H1 (cell line): ENCODE measurements at regions not wholly inside any gene's neighbourhood (a gene's known extent, or its start where the extent isn't known, plus 50 kb on each side); places are given as distances from the start of the nearest gene placed in this dataset.

ENCODE experiments used
- CTCF ChIA-PET: fragments of 300-600 bp; sonication (Branson Sonifier 250); formaldehyde crosslinking; loops from one replicate; lab custom pipeline; 2021; ENCODE audit not compliant: partially characterized antibody; lab: Charles Lee
- POLR2A ChIA-PET: fragments of 300-600 bp; sonication (Branson Sonifier 250); formaldehyde crosslinking; loops from one replicate; lab custom pipeline; 2021; ENCODE audit warnings: inconsistent platforms; ENCODE audit not compliant: partially characterized antibody; lab: Charles Lee
- DNase-seq, 2 experiments: peaks; one replicate each; pipeline versions ENCODE4 v3.0.0 to v3.0.0-alpha.2; 2010 to 2022; ENCODE audit warnings: low spot score in 2 of 2, low read depth in 1 of 2, mixed read lengths in 1 of 2
- FAIRE-seq: peaks from 2 replicates; lab custom pipeline; 2011; peaks lifted over from hg19 to GRCh38; lab: Jason Lieb, UNC
- H2AFZ ChIP-seq: 2 replicates; pipeline ENCODE4 v1.8.1; 2012; ENCODE audit warnings: low read length, inconsistent platforms
- H2AK5ac ChIP-seq: 2 replicates; pipeline ENCODE4 v1.6.1; 2013; ENCODE audit warnings: low read depth, low read length
- H2BK120ac ChIP-seq: replicated peaks from 2 replicates; pipeline ENCODE3; 2013; ENCODE audit warnings: low read depth, low read length, inconsistent platforms
- H2BK12ac ChIP-seq: 2 replicates; pipeline ENCODE4 v1.6.1; 2013; ENCODE audit warnings: low read depth, low read length
- H2BK15ac ChIP-seq: 2 replicates; pipeline ENCODE4 v1.6.1; 2013; ENCODE audit warnings: low read length
- H2BK20ac ChIP-seq: 2 replicates; pipeline ENCODE4 v1.6.1; 2013; ENCODE audit warnings: low read length
- H2BK5ac ChIP-seq: 2 replicates; pipeline ENCODE4 v1.6.1; 2013; ENCODE audit warnings: low read depth, low read length
- H3K14ac ChIP-seq: 2 replicates; pipeline ENCODE4 v1.6.1; 2013; ENCODE audit warnings: inconsistent platforms; ENCODE audit not compliant: insufficient read length
- H3K18ac ChIP-seq: 2 replicates; pipeline ENCODE4 v1.6.1; 2013; ENCODE audit warnings: low read length; ENCODE audit errors: extremely low read depth
- H3K23ac ChIP-seq: 2 replicates; pipeline ENCODE4 v1.6.1; 2013; ENCODE audit warnings: inconsistent platforms; ENCODE audit not compliant: insufficient read length
- H3K23me2 ChIP-seq: 2 replicates; pipeline ENCODE4 v1.6.1; 2013; ENCODE audit warnings: low read depth, low read length
- H3K27ac ChIP-seq: 2 replicates; pipeline ENCODE4 v1.6.1; 2011; ENCODE audit warnings: low read depth, low read length, inconsistent platforms
- H3K27me3 ChIP-seq, 4 experiments: replicated peaks in 1 of 4; 1 replicate in 1 of 4; 2 replicates in 3 of 4; pipeline versions ENCODE4 v1.6.1 to v1.8.1; 2011 to 2013; ENCODE audit warnings: low read length in 3 of 4, mild to moderate bottlenecking in 3 of 4, inconsistent platforms in 2 of 4, mixed read lengths in 2 of 4, moderate library complexity in 1 of 4; ENCODE audit not compliant: control insufficient read depth in 3 of 4, insufficient read depth in 3 of 4; ENCODE audit errors: extremely low read depth in 1 of 4
- H3K36me3 ChIP-seq, 4 experiments: 2 replicates each; pipeline versions ENCODE4 v1.6.1 to v1.8.1; 2011 to 2013; ENCODE audit warnings: mild to moderate bottlenecking in 4 of 4, low read length in 3 of 4, moderate library complexity in 2 of 4, control low read depth in 1 of 4, inconsistent platforms in 1 of 4; ENCODE audit not compliant: insufficient read depth in 4 of 4, control insufficient read depth in 2 of 4
- H3K4ac ChIP-seq: replicated peaks from 2 replicates; pipeline ENCODE3; 2013; ENCODE audit warnings: low read length, low read depth, mixed read lengths, inconsistent platforms; ENCODE audit not compliant: insufficient read length
- H3K4me1 ChIP-seq, 4 experiments: replicated peaks in 1 of 4; 1 replicate in 1 of 4; 2 replicates in 3 of 4; pipeline versions ENCODE4 v1.6.1 to v1.8.1; 2011 to 2013; ENCODE audit warnings: low read length in 3 of 4, inconsistent platforms in 2 of 4, mixed read lengths in 1 of 4; ENCODE audit not compliant: insufficient read depth in 4 of 4, control insufficient read depth in 3 of 4
- H3K4me2 ChIP-seq, 2 experiments: 2 replicates each; pipeline versions ENCODE4 v1.6.1 to v1.8.1; 2011 to 2013; ENCODE audit warnings: low read depth in 2 of 2, low read length in 2 of 2, control low read depth in 1 of 2, inconsistent platforms in 1 of 2, mild to moderate bottlenecking in 1 of 2; ENCODE audit not compliant: insufficient read depth in 1 of 2
- H3K4me3 ChIP-seq, 4 experiments: fragments of 200-600, 300-600 bp in 1 of 4; sonication (generic), shearing (Covaris generic), sonication (Bioruptor Twin) in 1 of 4; 2 replicates each; pipeline versions ENCODE4 v1.5.1 to v1.8.1; 2011 to 2016; ENCODE audit warnings: low read length in 4 of 4, low read depth in 3 of 4, control low read depth in 2 of 4, inconsistent platforms in 2 of 4, mild to moderate bottlenecking in 2 of 4, mixed read lengths in 1 of 4, moderate library complexity in 1 of 4; ENCODE audit not compliant: insufficient read depth in 2 of 4; ENCODE audit errors: extremely low read depth in 1 of 4
- H3K56ac ChIP-seq: replicated peaks from 2 replicates; pipeline ENCODE3; 2013; ENCODE audit warnings: low read depth, mild to moderate bottlenecking, mixed read lengths, low read length, inconsistent platforms; ENCODE audit not compliant: insufficient read length
- H3K79me1 ChIP-seq: 2 replicates; pipeline ENCODE4 v1.6.1; 2013; ENCODE audit warnings: low read depth, low read length, control low read depth
- H3K79me2 ChIP-seq, 2 experiments: 2 replicates each; pipeline versions ENCODE4 v1.6.1 to v1.8.1; 2012 to 2013; ENCODE audit warnings: low read length in 2 of 2, mild to moderate bottlenecking in 2 of 2, inconsistent platforms in 1 of 2; ENCODE audit not compliant: insufficient read depth in 2 of 2, control insufficient read depth in 1 of 2
- H3K9ac ChIP-seq, 4 experiments: replicated peaks in 1 of 4; 1 replicate in 1 of 4; 2 replicates in 3 of 4; pipeline versions ENCODE4 v1.6.1 to v1.8.1; 2011 to 2013; ENCODE audit warnings: low read depth in 3 of 4, low read length in 3 of 4, control low read depth in 2 of 4, mild to moderate bottlenecking in 2 of 4, moderate library complexity in 2 of 4, inconsistent platforms in 1 of 4; ENCODE audit errors: extremely low read depth in 1 of 4
- H3K9me3 ChIP-seq, 2 experiments: 2 replicates each; pipeline versions ENCODE4 v1.6.1 to v1.8.1; 2012 to 2013; ENCODE audit warnings: mild to moderate bottlenecking in 2 of 2, moderate library complexity in 2 of 2, control low read depth in 1 of 2, inconsistent platforms in 1 of 2, low read depth in 1 of 2, low read length in 1 of 2, mixed read lengths in 1 of 2; ENCODE audit not compliant: insufficient read depth in 2 of 2
- H4K20me1 ChIP-seq, 2 experiments: replicated peaks in 1 of 2; 2 replicates each; pipeline versions ENCODE3 to v1.8.1; 2011 to 2013; ENCODE audit warnings: inconsistent platforms in 2 of 2, low read length in 2 of 2, mild to moderate bottlenecking in 1 of 2; ENCODE audit not compliant: insufficient read depth in 2 of 2, control insufficient read depth in 1 of 2
- H4K5ac ChIP-seq: 2 replicates; pipeline ENCODE4 v1.6.1; 2013; ENCODE audit warnings: low read length, low read depth, mixed read lengths, inconsistent platforms; ENCODE audit not compliant: insufficient read length
- H4K8ac ChIP-seq: 2 replicates; pipeline ENCODE4 v1.8.0; 2013; ENCODE audit warnings: mild to moderate bottlenecking, moderate library complexity, low read length, inconsistent platforms; ENCODE audit not compliant: insufficient read depth; ENCODE audit errors: extremely low read depth
- H4K91ac ChIP-seq: replicated peaks from 2 replicates; pipeline ENCODE3; 2013; ENCODE audit warnings: low read length, mixed read lengths, inconsistent platforms; ENCODE audit not compliant: insufficient read length
- CEBPB ChIP-seq: IDR thresholded peaks from 2 replicates; pipeline ENCODE4 v1.6.1; 2012; ENCODE audit warnings: low read depth, low read length
- JUND ChIP-seq: IDR thresholded peaks from 2 replicates; pipeline ENCODE4 v1.6.1; 2011; ENCODE audit warnings: mild to moderate bottlenecking, improper control_type of control experiment, low read length
- KDM1A ChIP-seq: fragments of 200-600, 300-600 bp; sonication (generic); IDR thresholded peaks from 2 replicates; pipeline ENCODE4 v1.7.1; 2016; ENCODE audit warnings: mild to moderate bottlenecking, low read length, borderline replicate concordance
- KDM4A ChIP-seq: IDR thresholded peaks from one replicate; pipeline ENCODE4 v1.7.1; 2012; ENCODE audit warnings: low read depth, mild to moderate bottlenecking, moderate library complexity, low read length, inconsistent platforms; ENCODE audit not compliant: severe bottlenecking
- KDM5A ChIP-seq: fragments of 200-600 bp; IDR thresholded peaks from 2 replicates; pipeline ENCODE4 v1.7.1; 2012; ENCODE audit warnings: mild to moderate bottlenecking, low read length, inconsistent platforms, mixed read lengths
- NANOG ChIP-seq: IDR thresholded peaks from 2 replicates; pipeline ENCODE4 v1.6.1; 2011; ENCODE audit warnings: low read length, low read depth, mild to moderate bottlenecking, inconsistent platforms; ENCODE audit not compliant: insufficient read depth, poor library complexity, severe bottlenecking
- POU5F1 ChIP-seq: IDR thresholded peaks from 2 replicates; pipeline ENCODE4 v1.6.1; 2011; ENCODE audit warnings: low read depth, mild to moderate bottlenecking, low read length, moderate library complexity
- RFX5 ChIP-seq: IDR thresholded peaks from 2 replicates; pipeline ENCODE4 v1.6.1; 2011; ENCODE audit warnings: low read depth, low read length, improper control_type of control experiment, borderline replicate concordance
- SAP30 ChIP-seq: fragments of 300-600 bp; sonication (generic); IDR thresholded peaks from 2 replicates; pipeline ENCODE4 v1.7.1; 2012; ENCODE audit warnings: low read length, moderate library complexity, mild to moderate bottlenecking, inconsistent platforms; ENCODE audit not compliant: insufficient read depth, insufficient replicate concordance
- SIRT6 ChIP-seq: IDR thresholded peaks from one replicate; pipeline ENCODE4 v1.7.1; 2012; ENCODE audit warnings: low read length, inconsistent platforms
- TBP ChIP-seq: IDR thresholded peaks from 2 replicates; pipeline ENCODE4 v1.6.1; 2011; ENCODE audit warnings: low read depth, low read length, improper control_type of control experiment
- TEAD4 ChIP-seq: IDR thresholded peaks from 2 replicates; pipeline ENCODE4 v1.6.1; 2012; ENCODE audit warnings: low read depth, low read length, inconsistent platforms, mixed read lengths
- ZNF274 ChIP-seq: IDR thresholded peaks from 2 replicates; pipeline ENCODE4 v1.7.0; 2012; ENCODE audit warnings: low read length, borderline replicate concordance; ENCODE audit errors: extremely low read depth
- WGBS, 2 experiments: shearing (Covaris generic) in 1 of 2; methylation state at CpG; one replicate each; pipeline versions ENCODE4 v1.1.6 to v1.1.7; 2013 to 2015; ENCODE audit warnings: low lambda C conversion rate in 2 of 2, mixed read lengths in 2 of 2, inconsistent platforms in 1 of 2, low coverage in 1 of 2, missing lambda C conversion rate in 1 of 2; ENCODE audit not compliant: insufficient replicate concordance in 2 of 2, insufficient coverage in 1 of 2, insufficient read length in 1 of 2; ENCODE audit errors: extremely low coverage in 1 of 2, missing lambda C conversion rate in 1 of 2; 5-methylcytosine and 5-hydroxymethylcytosine counted together
- TF ChIP-seq, protein P1 (sequence below): IDR thresholded peaks from 2 replicates; pipeline ENCODE4 v1.6.1; 2011; ENCODE audit warnings: low read depth, mild to moderate bottlenecking, low read length; ENCODE audit not compliant: insufficient read depth
- TF ChIP-seq, protein P2 (sequence below): IDR thresholded peaks from 2 replicates; pipeline ENCODE4 v1.6.1; 2012; ENCODE audit warnings: inconsistent platforms

DNA sequence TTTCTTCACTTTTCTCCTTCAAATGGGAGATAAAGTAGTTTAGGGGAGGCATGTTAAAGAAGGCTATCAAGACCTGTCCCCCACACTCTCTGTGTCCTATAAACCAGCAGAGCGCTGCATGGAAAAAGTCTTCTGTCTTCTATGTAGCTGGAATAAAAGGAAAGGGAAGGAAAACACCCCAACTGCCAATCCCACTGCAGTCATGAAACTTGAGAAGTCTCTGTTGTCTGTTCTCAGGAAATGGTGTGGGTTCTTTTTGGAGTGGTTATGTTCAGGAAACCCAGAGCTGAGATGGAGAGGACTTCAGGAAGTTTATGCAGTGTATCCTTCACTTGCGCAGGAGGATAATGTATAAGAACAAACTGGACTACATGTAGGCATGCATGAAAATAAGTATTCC lies 274.3 kb downstream of the GAS1 start:
- H2AK5ac ChIP-seq, result no peak overlapping the region
- no peak overlapping the region for H3K9ac ChIP-seq
- no peak overlapping the region for H3K4ac ChIP-seq
- H2BK5ac ChIP-seq, result no peak overlapping the region
- no peak overlapping the region for H3K23ac ChIP-seq
- H3K27me3 ChIP-seq, result no peaks in the 10 kb centered on the region
- FAIRE-seq (no peak), DNase-seq (no peak)
- no peak overlapping the region for H3K56ac ChIP-seq
- no peak overlapping the region for H3K4me3 ChIP-seq
- no peak overlapping the region for H3K14ac ChIP-seq
- H3K79me1 ChIP-seq, result no peaks in the 10 kb centered on the region
- H4K20me1 ChIP-seq, result no peaks in the 10 kb centered on the region
- no peak overlapping the region for H3K18ac ChIP-seq
- H3K23me2 ChIP-seq, result no peaks in the 10 kb centered on the region
- H2BK15ac ChIP-seq, result no peak overlapping the region
- H2AFZ ChIP-seq, result no peak overlapping the region
- no peak overlapping the region for H4K5ac ChIP-seq
- no peak overlapping the region for H3K4me2 ChIP-seq
- H4K8ac ChIP-seq, result no peak overlapping the region
- no peak overlapping the region for H2BK12ac ChIP-seq
- WGBS, 2 experiments, result 86% methylated on average over 2 of the region's 2 CpGs; no CpG with 5 or more reads in 1 of the 2 experiments
- H3K4me1 ChIP-seq, result no peaks in the 10 kb centered on the region
- 0 out of 4 replicates have a peak, but pooled peaks cover 0 to 6% of the 10 kb centered on the region in 2 experiments for H3K9me3 ChIP-seq
- CTCF ChIA-PET, result interaction anchor here (1.1 kb wide), 1 partner anchor 78 kb away, joined by 3 read pairs; no protein-coding TSS in a partner anchor
- H3K27ac ChIP-seq, result no peak overlapping the region
- no peaks in the 10 kb centered on the region for H3K79me2 ChIP-seq
- no peak overlapping the region for H2BK120ac ChIP-seq
- no peak overlapping the region for H4K91ac ChIP-seq
- POLR2A ChIA-PET, result no interaction called here
- no peak overlapping the region for H2BK20ac ChIP-seq
- no peaks in the 10 kb centered on the region for H3K36me3 ChIP-seq
- TF ChIP-seq SAP30 (no peak), ZNF274 (no peak), KDM1A (no peak), SIRT6 (no peak), JUND (no peak), TBP (no peak), TEAD4 (no peak), CEBPB (no peak), POU5F1 (no peak), KDM5A (no peak), KDM4A (no peak), RFX5 (no peak), NANOG (no peak)
- TF ChIP-seq, protein P1, sequence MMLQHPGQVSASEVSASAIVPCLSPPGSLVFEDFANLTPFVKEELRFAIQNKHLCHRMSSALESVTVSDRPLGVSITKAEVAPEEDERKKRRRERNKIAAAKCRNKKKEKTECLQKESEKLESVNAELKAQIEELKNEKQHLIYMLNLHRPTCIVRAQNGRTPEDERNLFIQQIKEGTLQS, result no peak
- TF ChIP-seq, protein P2, sequence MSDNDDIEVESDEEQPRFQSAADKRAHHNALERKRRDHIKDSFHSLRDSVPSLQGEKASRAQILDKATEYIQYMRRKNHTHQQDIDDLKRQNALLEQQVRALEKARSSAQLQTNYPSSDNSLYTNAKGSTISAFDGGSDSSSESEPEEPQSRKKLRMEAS, result no peak
